HUES48 (cell line): ENCODE measurements at regions not wholly inside any gene's neighbourhood (a gene's known extent, or its start where the extent isn't known, plus 50 kb on each side); places are given as distances from the start of the nearest gene placed in this dataset.

Experiments
- H3K27ac ChIP-seq: one replicate; pipeline ENCODE4 v1.7.0; 2013; ENCODE audit warnings: low read depth, low read length, inconsistent platforms
- H3K27me3 ChIP-seq: 2 replicates; pipeline ENCODE4 v1.6.1; 2013; ENCODE audit warnings: mild to moderate bottlenecking, low read length; ENCODE audit not compliant: control insufficient read depth, insufficient read depth
- H3K36me3 ChIP-seq: 2 replicates; pipeline ENCODE4 v1.6.1; 2013; ENCODE audit warnings: low read length; ENCODE audit not compliant: control insufficient read depth, insufficient read depth
- H3K4me1 ChIP-seq: 2 replicates; pipeline ENCODE4 v1.6.1; 2013; ENCODE audit warnings: mild to moderate bottlenecking, low read length; ENCODE audit not compliant: control insufficient read depth, insufficient read depth
- H3K4me3 ChIP-seq: 2 replicates; pipeline ENCODE4 v1.5.1; 2013; ENCODE audit warnings: mild to moderate bottlenecking, low read depth, low read length
- H3K9ac ChIP-seq: 2 replicates; pipeline ENCODE4 v1.6.1; 2013; ENCODE audit warnings: mild to moderate bottlenecking, low read depth, low read length, moderate library complexity
- H3K9me3 ChIP-seq: 2 replicates; pipeline ENCODE4 v1.6.1; 2013; ENCODE audit warnings: low read length; ENCODE audit not compliant: control insufficient read depth, insufficient read depth

DNA sequence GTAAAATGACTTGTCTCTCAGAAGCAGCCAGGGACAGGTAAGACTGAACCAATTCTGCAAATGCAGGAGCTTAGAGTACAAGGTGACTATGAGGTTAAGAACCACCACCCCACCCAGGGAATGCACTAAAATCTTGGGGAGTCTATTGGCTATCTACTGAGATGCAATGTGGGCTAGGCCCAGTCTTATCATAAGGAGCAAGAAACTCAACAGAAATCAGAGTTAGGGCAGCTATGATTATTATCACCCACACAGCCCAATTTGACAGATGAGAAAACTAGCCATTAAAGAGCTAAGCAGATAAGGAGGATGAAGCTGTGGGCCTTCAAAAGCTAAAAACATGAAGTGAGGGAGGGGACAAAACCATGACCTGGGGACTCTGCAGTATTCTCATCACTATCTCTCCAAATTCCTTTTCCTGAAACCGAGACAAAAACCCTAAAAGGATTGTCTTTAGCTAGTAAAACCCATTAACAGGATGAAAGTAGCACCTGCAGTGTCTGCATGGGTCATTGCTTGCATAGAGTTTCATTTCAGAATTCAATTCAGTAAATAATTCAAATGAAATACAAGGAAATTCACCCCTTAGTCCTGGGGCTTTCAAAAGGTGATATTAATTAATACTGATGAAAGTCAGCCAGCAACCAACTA, 68.8 kb upstream of the USP47 start:
- Histone ChIP-seq H3K4me1 (no peaks in the 10 kb centered on the region), H3K36me3 (no peaks in the 10 kb centered on the region), H3K27me3 (no peaks in the 10 kb centered on the region), H3K27ac (no peak overlapping the region), H3K9me3 (no peaks in the 10 kb centered on the region), H3K9ac (no peak overlapping the region), H3K4me3 (no peak overlapping the region)

DNA sequence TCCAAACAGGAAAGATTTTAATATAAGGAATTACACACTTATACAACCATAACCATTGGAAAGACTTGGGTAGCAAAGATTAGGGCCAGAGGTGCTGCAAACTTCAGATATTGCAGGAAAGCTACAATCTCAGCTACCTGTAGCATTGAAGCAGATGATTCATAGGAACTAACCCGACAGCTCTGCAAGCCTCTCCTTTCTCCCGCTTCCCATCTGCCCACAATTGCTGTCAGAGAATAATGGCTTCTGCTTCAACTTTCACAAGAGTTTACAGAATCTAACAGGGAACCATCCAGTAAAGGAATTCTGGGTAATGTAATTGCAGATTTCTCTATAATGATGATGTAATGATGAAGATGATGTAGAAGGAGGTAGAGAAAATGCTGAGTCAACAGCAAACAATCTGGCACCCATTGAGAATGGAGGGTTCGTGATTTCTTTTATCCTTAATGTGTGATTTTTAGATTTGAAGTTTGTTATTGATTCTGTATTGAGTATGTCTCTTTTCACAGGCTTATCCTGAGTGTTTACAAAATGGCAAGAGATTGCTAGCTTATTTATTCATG, 70.8 kb upstream of the USP47 start:
- Histone ChIP-seq H3K27me3 (no peaks in the 10 kb centered on the region), H3K4me3 (no peak overlapping the region), H3K4me1 (no peaks in the 10 kb centered on the region), H3K27ac (no peak overlapping the region), H3K9me3 (no peaks in the 10 kb centered on the region), H3K9ac (no peak overlapping the region), H3K36me3 (no peaks in the 10 kb centered on the region)

DNA sequence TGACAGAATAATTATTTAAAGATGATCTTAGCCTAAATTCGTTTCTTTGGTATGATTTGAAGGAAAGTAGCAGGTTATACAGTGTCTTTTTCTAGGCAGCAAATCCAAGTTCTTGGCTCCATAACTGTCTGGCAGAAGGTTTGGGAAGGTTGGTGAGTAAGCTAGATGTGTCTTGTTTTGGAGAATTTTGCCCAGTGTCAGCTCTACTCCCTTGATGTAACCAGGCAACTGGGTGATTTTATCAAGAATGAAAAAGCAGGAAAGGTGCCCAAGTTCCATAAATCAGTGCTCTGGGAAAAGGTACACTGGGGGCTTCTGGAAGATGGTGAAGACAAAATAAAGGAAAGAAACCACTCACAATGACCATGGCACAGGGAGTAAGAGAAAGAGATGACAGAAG, 71.5 kb upstream of the USP47 start:
- Histone ChIP-seq H3K27ac (no peak overlapping the region), H3K9me3 (no peaks in the 10 kb centered on the region), H3K4me1 (no peaks in the 10 kb centered on the region), H3K9ac (no peak overlapping the region), H3K27me3 (no peaks in the 10 kb centered on the region), H3K36me3 (no peaks in the 10 kb centered on the region), H3K4me3 (no peak overlapping the region)

DNA sequence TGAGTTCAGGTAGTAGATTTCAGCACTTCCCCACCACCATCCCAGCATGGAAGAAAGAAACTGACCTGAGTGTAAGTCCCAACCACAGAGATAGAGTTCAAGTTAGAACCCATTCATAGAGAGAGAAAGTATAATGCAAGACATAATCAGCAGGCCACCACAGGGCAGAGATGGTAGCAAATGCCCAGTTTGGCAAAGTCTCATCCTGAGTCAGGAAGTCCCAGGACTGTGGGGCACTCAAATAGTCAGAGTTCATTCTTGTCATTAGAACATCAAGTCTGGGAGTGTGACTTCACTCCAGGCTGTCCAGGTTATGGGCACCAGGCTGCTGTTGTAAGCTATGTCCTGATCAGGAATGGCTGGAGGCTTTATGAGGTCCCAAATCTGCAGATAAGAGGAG, 72.0 kb upstream of the USP47 start:
- Histone ChIP-seq H3K36me3 (no peaks in the 10 kb centered on the region), H3K9me3 (no peaks in the 10 kb centered on the region), H3K4me3 (no peak overlapping the region), H3K27ac (no peak overlapping the region), H3K4me1 (no peaks in the 10 kb centered on the region), H3K27me3 (no peaks in the 10 kb centered on the region), H3K9ac (no peak overlapping the region)

DNA sequence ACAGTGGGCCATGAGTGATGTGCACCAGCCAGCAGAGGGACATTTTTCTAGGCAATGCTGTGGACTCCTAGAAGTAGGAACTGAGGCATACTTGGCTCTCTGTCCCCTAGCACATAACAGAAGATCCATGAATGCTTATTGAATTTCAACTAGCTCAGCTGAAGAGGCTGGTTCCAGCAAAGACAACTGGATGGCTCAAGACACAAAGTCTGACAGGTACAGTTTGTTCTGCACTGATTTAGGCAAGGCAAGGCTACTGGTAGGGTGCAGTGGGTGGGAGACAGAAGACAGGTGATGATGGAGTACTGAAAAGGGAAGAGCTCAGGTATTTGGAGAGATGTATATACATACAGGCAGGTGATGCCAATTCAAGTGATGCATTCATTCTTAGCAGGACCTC, 72.4 kb upstream of the USP47 start:
- no peaks in the 10 kb centered on the region for H3K4me1 ChIP-seq
- no peak overlapping the region for H3K9ac ChIP-seq
- no peaks in the 10 kb centered on the region for H3K9me3 ChIP-seq
- no peak overlapping the region for H3K4me3 ChIP-seq
- H3K36me3 ChIP-seq = no peaks in the 10 kb centered on the region
- no peak overlapping the region for H3K27ac ChIP-seq
- no peaks in the 10 kb centered on the region for H3K27me3 ChIP-seq

DNA sequence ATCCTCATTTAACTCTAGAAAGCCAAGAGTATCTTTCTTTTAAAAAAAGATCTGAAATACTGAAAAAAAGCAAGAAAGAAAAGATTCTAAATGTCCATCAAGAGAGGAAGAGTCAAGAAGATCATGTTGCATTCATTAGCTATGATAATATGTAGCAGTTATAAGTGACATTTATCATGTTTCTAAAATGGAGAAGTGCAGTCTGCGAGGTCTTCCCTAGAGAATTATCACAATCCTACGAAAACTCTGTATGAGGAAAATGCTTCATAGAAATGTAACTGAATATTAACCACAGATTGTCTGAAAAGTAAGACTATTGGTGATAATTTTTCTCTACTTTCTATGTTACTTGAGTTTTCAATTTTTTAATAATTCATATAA, 77.4 kb upstream of the USP47 start:
- H3K36me3 ChIP-seq = no peaks in the 10 kb centered on the region
- no peak overlapping the region for H3K27ac ChIP-seq
- no peak overlapping the region for H3K9ac ChIP-seq
- no peaks in the 10 kb centered on the region for H3K4me1 ChIP-seq
- H3K4me3 ChIP-seq = no peak overlapping the region
- no peaks in the 10 kb centered on the region for H3K27me3 ChIP-seq
- H3K9me3 ChIP-seq = no peaks in the 10 kb centered on the region

DNA sequence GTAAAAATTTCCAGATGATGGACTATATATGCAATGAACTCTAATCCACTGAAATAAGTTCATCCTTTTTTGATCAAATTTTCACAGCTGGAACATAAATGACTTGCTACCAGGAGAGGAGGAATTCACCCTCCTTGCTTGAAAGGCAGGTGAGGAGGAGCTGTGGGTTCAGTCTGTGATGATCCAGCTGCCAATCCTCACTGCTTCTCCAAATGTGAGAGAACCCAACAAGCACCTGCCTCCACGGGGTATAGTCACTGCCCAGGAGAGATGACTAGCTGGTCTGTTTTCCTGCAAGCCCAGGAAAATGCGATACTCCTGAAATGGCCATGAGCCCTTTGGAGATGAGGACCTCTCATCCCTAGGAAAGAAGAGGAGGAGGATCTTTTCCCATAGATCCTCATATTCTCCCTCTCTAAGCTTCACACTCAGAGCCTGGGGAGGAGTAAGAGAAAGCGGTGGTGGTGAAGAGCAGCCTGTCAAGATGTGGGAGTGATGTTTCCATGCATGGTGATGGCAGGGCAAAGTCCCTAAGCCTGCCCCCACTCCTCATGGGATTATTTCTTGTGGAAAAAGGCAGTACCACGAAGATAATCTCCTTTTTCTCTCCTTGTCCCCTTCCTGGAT, 77.9 kb upstream of the USP47 start:
- Histone ChIP-seq H3K27me3 (no peaks in the 10 kb centered on the region), H3K9me3 (no peaks in the 10 kb centered on the region), H3K36me3 (no peaks in the 10 kb centered on the region), H3K4me3 (no peak overlapping the region), H3K27ac (no peak overlapping the region), H3K4me1 (no peaks in the 10 kb centered on the region), H3K9ac (no peak overlapping the region)

DNA sequence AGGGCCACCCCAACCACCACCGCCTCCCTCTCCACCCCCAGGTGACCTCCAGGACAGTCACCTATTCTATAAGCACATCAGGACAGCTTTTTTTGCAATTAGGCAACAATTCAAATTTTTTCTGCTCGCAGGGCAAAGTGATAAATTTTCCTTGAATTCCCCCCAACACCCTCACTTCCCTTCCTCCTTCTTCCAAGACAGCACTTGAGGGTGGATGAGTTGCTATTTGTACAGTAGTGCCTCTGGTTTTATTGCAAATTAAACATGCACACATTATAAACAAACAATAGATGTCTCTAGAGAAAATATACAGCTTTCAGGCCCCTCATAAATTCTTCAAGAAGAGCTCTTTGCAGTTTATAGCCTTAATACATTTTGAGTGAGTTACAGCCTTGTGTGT, 80.9 kb upstream of the USP47 start:
- Histone ChIP-seq H3K4me1 (peaks cover 3% of the 10 kb centered on the region; the same call in 1 of the 2 replicates), H3K9ac (no peak overlapping the region), H3K4me3 (no peak overlapping the region), H3K36me3 (no peaks in the 10 kb centered on the region), H3K27me3 (no peaks in the 10 kb centered on the region), H3K27ac (no peak overlapping the region), H3K9me3 (no peaks in the 10 kb centered on the region)

DNA sequence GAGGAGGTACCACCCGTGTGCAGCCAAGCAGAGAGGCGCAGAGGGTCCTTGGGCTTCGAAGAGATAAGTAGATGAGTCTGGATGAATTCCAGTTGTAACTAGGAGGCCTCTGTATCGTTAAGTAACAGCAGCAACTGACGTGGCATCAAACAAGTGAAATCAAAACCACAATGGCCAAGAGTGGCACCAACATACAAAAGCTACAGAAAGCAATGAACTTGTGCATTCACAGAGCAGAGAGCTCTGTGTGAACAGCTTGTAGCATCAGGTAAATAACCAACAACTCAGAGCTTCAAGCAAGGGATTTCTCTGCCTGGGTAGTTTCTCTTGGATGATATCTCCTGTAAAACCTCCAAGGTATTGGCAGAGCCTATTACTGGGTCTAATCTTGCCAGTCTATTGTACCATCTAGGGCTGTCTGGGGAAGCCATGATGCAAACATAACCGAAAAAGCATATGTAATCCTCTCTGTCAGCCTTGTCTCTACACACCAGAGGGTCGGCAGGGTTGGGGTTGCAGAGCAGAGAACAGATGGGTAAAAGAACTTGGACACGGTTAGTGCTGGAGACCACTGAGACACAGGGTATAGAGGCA, 83.1 kb upstream of the USP47 start:
- H3K27ac ChIP-seq = no peak overlapping the region
- H3K27me3 ChIP-seq = no peaks in the 10 kb centered on the region

DNA sequence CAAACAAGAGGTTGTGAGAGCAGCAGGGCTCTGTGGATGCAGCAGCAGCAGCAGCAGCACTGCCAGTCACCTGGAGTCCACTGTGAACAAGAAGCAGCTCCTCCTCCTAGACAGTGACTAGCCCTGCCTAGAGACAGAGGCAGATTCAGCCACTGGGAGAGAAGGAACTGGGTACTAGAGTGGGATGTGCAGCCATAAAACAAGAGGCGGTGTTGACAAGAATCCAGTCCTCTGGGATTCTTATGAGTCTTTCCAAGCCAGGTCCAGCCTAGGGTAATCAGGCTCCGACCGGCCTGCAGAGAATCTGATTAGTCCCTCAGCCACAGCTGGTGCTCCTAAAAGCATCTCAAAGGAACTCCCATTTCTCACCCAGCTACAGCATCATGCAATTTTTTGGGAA, 83.9 kb upstream of the USP47 start:
- Histone ChIP-seq H3K4me3 (no peak overlapping the region), H3K27me3 (no peaks in the 10 kb centered on the region), H3K36me3 (no peaks in the 10 kb centered on the region), H3K9me3 (no peaks in the 10 kb centered on the region), H3K4me1 (peaks cover 3% of the 10 kb centered on the region; the same call in 1 of the 2 replicates), H3K9ac (no peak overlapping the region), H3K27ac (no peak overlapping the region)

More for the DNA sequence above, 83.1 kb upstream of the USP47 start:
- Histone ChIP-seq H3K4me1 (peaks cover 3% of the 10 kb centered on the region; the same call in 1 of the 2 replicates), H3K9ac (no peak overlapping the region), H3K36me3 (no peaks in the 10 kb centered on the region), H3K9me3 (no peaks in the 10 kb centered on the region), H3K4me3 (no peak overlapping the region)

DNA sequence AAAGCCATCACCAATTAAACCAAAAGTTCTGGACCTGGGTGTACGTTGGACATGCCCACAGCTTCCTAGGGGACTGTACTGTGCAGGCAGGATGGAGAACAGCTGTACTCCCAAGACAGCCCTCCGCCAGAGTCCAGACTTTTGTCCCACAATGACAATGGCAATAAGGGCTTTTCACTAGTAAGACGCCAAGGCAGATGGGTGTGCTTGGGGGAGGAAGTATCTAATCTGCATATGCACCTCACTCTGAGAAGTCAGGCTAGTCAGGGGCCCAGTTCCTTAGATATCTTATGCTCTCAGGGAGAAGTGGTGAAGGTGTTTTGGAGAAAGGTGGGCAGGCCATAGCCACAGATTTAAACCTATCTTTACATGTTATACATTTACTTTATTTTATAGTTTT, 85.1 kb upstream of the USP47 start:
- H3K9me3 ChIP-seq = no peaks in the 10 kb centered on the region
- H3K27ac ChIP-seq = no peak overlapping the region
- H3K27me3 ChIP-seq = no peaks in the 10 kb centered on the region
- H3K4me1 ChIP-seq = peaks cover 3% of the 10 kb centered on the region; the same call in 1 of the 2 replicates
- no peak overlapping the region for H3K4me3 ChIP-seq
- no peaks in the 10 kb centered on the region for H3K36me3 ChIP-seq
- no peak overlapping the region for H3K9ac ChIP-seq
